Gastrocnemius medialis (tissue), 4 donors: ENCODE measurements at regions not wholly inside any gene's neighbourhood (a gene's known extent, or its start where the extent isn't known, plus 50 kb on each side); places are given as distances from the start of the nearest gene placed in this dataset.

Experiments used
- POLR2A ChIP-seq, 2 donors: fragments of 450-650 bp; IDR thresholded peaks; one replicate each; pipeline ENCODE4 v1.6.1; 2017; ENCODE audit warnings: antibody characterized with exemption in 2 of 2, mild to moderate bottlenecking in 2 of 2, moderate library complexity in 2 of 2
- TF ChIP-seq, protein P1 (sequence below), 5 experiments: fragments of 450-650 bp in 3 of 5; fragments of 200-600 bp in 2 of 5; sonication (generic) in 2 of 5; IDR thresholded peaks in 4 of 5; conservative IDR thresholded peaks in 1 of 5; 1 replicate in 4 of 5; 2 replicates in 1 of 5; pipeline ENCODE4 v1.5.1; 2016 to 2019; ENCODE audit warnings: antibody characterized with exemption in 5 of 5, mild to moderate bottlenecking in 3 of 5, moderate library complexity in 3 of 5

DNA sequence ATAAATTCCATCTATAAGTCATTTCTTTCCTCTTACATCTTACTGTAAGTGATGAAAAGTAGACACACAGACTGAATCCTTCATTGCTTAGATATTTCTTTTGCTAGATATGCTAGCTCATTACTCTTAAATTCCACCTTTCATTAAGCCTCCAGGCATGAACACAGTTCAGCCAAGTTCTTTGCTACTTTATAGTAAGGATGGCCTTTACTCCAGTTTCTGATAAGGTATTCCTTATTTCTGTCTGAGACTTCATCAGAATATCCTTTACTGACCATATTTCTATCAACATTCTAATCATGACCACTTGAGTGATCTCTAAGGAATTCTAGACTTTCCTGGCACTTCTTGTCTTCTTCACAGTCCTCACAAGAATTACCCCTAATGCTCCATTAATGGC is 191.7 kb upstream of the KCTD3 start:
- TF ChIP-seq, protein P1, sequence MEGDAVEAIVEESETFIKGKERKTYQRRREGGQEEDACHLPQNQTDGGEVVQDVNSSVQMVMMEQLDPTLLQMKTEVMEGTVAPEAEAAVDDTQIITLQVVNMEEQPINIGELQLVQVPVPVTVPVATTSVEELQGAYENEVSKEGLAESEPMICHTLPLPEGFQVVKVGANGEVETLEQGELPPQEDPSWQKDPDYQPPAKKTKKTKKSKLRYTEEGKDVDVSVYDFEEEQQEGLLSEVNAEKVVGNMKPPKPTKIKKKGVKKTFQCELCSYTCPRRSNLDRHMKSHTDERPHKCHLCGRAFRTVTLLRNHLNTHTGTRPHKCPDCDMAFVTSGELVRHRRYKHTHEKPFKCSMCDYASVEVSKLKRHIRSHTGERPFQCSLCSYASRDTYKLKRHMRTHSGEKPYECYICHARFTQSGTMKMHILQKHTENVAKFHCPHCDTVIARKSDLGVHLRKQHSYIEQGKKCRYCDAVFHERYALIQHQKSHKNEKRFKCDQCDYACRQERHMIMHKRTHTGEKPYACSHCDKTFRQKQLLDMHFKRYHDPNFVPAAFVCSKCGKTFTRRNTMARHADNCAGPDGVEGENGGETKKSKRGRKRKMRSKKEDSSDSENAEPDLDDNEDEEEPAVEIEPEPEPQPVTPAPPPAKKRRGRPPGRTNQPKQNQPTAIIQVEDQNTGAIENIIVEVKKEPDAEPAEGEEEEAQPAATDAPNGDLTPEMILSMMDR (IDR thresholded peaks at IDR 0.05 in 4 of 5, conservative IDR thresholded peaks at IDR 0.05 in 1 of 5), result no peak
- no peak for TF ChIP-seq POLR2A (IDR thresholded peaks at IDR 0.05)
